MCF 10A (cell line): ENCODE measurements at regions not wholly inside any gene's neighbourhood (a gene's known extent, or its start where the extent isn't known, plus 50 kb on each side); places are given as distances from the start of the nearest gene placed in this dataset.
A peak's percentile ranks its signal among the peaks of the same experiment; 100 is the strongest.

Experiments
- BruUV-seq: library from RNA; stranded (reverse); fragments of 400-500 nt; replicated peaks from 2 replicates; lab custom pipeline; 2021; lab: Mats Ljungman, UMichigan
- CTCF ChIA-PET: fragments of 300-600 bp; sonication (Branson Sonifier 250); formaldehyde crosslinking; extraction: SDS; loops from one replicate; lab custom pipeline; 2021; ENCODE audit warnings: antibody characterized with exemption, inconsistent platforms; lab: Yijun Ruan, JAX
- POLR2A ChIA-PET: fragments of 300-600, 350-650 bp; sonication (Branson Sonifier 250); formaldehyde crosslinking; extraction: SDS; loops from one replicate; lab custom pipeline; 2020; ENCODE audit warnings: antibody characterized with exemption, inconsistent platforms; lab: Yijun Ruan, JAX
- DNase-seq: peaks from one replicate; pipeline ENCODE4 v3.0.0-alpha.2; 2018; ENCODE audit not compliant: unreplicated experiment
- H3K27ac Mint-ChIP-seq: one replicate; pipeline ENCODE4 v1.8.0; 2022; ENCODE audit warnings: mild to moderate bottlenecking, low read depth, mixed read lengths; ENCODE audit not compliant: unreplicated experiment
- H3K27me3 Mint-ChIP-seq: one replicate; pipeline ENCODE4 v1.8.0; 2022; ENCODE audit warnings: mixed read lengths; ENCODE audit not compliant: insufficient read depth, unreplicated experiment
- H3K36me3 Mint-ChIP-seq: one replicate; pipeline ENCODE4 v1.8.0; 2022; ENCODE audit warnings: mild to moderate bottlenecking, moderate library complexity, mixed read lengths; ENCODE audit not compliant: insufficient read depth, unreplicated experiment
- H3K4me1 Mint-ChIP-seq: one replicate; pipeline ENCODE4 v1.8.0; 2022; ENCODE audit warnings: mixed read lengths; ENCODE audit not compliant: insufficient read depth, unreplicated experiment
- H3K4me3 Mint-ChIP-seq: one replicate; pipeline ENCODE4 v1.8.0; 2022; ENCODE audit warnings: mild to moderate bottlenecking, moderate library complexity, mixed read lengths; ENCODE audit not compliant: unreplicated experiment
- H3K9me3 Mint-ChIP-seq: one replicate; pipeline ENCODE4 v1.8.0; 2022; ENCODE audit warnings: mixed read lengths; ENCODE audit not compliant: unreplicated experiment
- CTCF ChIP-seq: fragments of 200-600 bp; IDR thresholded peaks from one replicate; pipeline ENCODE4 v1.8.0; 2022; ENCODE audit warnings: antibody characterized with exemption, mild to moderate bottlenecking; ENCODE audit not compliant: unreplicated experiment
- intact Hi-C: fragments of 100-400 bp; cut with micrococcal nuclease; formaldehyde crosslinking; loops from 2 replicates; pipeline ENCODE4 v1.14.1; 2022

- CTCF ChIA-PET: interaction anchor here (0.6 to 1.0 kb wide), 3 partner anchors 26 to 1624 kb away, joined by 3 read pairs; no protein-coding TSS in a partner anchor
- H3K4me3 Mint-ChIP-seq: no peak overlapping the region
- POLR2A ChIA-PET: interaction anchor here (1.0 to 1.6 kb wide), 2 partner anchors 30 to 51 kb away, joined by 4 read pairs; no protein-coding TSS in a partner anchor
- no peaks in the 10 kb centered on the region for H3K4me1 Mint-ChIP-seq
- H3K27ac Mint-ChIP-seq: no peak overlapping the region
- no peaks in the 10 kb centered on the region for H3K27me3 Mint-ChIP-seq
- TF ChIP-seq CTCF: no peak
- intact Hi-C loops: no loop called here
- DNase-seq: no peak
- peaks cover 17% of the 10 kb centered on the region for H3K9me3 Mint-ChIP-seq
- no peaks in the 10 kb centered on the region for H3K36me3 Mint-ChIP-seq
- BruUV-seq: no TSS peak
Observed at GRCh38 chr1:211206981-211207380, 52.2 kb upstream of the RCOR3 start.

DNA sequence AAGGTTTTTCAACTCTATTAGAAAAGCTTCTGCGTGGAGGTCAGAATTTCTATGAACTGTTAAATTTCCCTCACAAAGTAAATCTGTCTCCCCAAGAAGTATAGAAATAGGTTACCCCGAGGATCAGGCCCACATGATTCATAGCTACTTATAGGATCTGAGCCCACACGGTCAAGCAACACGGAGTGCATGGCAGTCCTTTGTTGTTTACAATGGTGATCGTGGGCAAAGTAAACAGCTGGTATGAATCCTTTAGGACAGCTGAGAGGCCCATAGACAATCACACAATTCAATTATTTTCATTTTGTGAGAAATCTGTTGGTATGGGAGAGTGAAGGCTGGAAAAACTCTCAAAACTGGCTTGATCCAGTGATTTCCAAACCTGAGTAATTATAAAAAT lies 58.9 kb upstream of the RCOR3 start:
- no peak for TF ChIP-seq CTCF
- Mint-ChIP-seq H3K9me3 (peaks cover 13% of the 10 kb centered on the region), H3K27me3 (no peaks in the 10 kb centered on the region), H3K27ac (no peak overlapping the region), H3K36me3 (no peaks in the 10 kb centered on the region), H3K4me1 (peaks cover 24% of the 10 kb centered on the region), H3K4me3 (no peak overlapping the region)
- BruUV-seq: no TSS peak
- intact Hi-C loops: no loop called here
- no peak for DNase-seq
- POLR2A ChIA-PET: interaction anchor here (0.7 to 1.0 kb wide), 3 partner anchors 17 to 61 kb away, joined by 3 to 5 read pairs (median 3); no protein-coding TSS in a partner anchor
- CTCF ChIA-PET: interaction anchor here (0.6 kb wide), 1 partner anchor 113 kb away, joined by 3 read pairs; no protein-coding TSS in a partner anchor

- ChIA-PET POLR2A (no interaction called here), CTCF (no interaction called here)
- Mint-ChIP-seq H3K4me3 (no peak overlapping the region), H3K36me3 (no peaks in the 10 kb centered on the region), H3K27ac (peak overlapping the region; percentile 1), H3K9me3 (peaks cover 13% of the 10 kb centered on the region), H3K4me1 (peaks cover 24% of the 10 kb centered on the region), H3K27me3 (no peaks in the 10 kb centered on the region)
- intact Hi-C loops: no loop called here
- no peak for DNase-seq
- TF ChIP-seq CTCF: no peak
- no TSS peak for BruUV-seq
Observed at GRCh38 chr1:211198880-211199279, 60.3 kb upstream of the RCOR3 start.

GRCh38 chr1:211198111-211198510 lies 61.1 kb upstream of the RCOR3 start:
- intact Hi-C loops: no loop called here
- ChIA-PET POLR2A (no interaction called here), CTCF (no interaction called here)
- Mint-ChIP-seq H3K4me3 (no peak overlapping the region), H3K27ac (peak overlapping the region; percentile 1), H3K36me3 (no peaks in the 10 kb centered on the region), H3K4me1 (peaks cover 24% of the 10 kb centered on the region), H3K27me3 (no peaks in the 10 kb centered on the region), H3K9me3 (peaks cover 13% of the 10 kb centered on the region)
- BruUV-seq: no TSS peak
- peak; percentile 30 for DNase-seq
- TF ChIP-seq CTCF: no peak
